K562 (cell line): ENCODE measurements at regions not wholly inside any gene's neighbourhood (a gene's known extent, or its start where the extent isn't known, plus 50 kb on each side); places are given as distances from the start of the nearest gene placed in this dataset.
A peak's percentile ranks its signal among the peaks of the same experiment; 100 is the strongest.

Experiments used
- ATAC-seq: fragments of 200-7000 bp; cut with Tn5 transposase; 3 replicates; pipeline ENCODE4 v1.9.1; 2020; ENCODE audit warnings: moderate library complexity
- BruUV-seq: library from RNA; stranded (reverse); fragments of 400-500 nt; replicated peaks from 2 replicates; lab custom pipeline; 2021; lab: Mats Ljungman, UMichigan
- CTCF ChIA-PET: fragments of 300-600 bp; formaldehyde crosslinking; extraction: SDS; loops from one replicate; lab custom pipeline; 2021; ENCODE audit warnings: low intra/inter-chr PET ratio; lab: Yijun Ruan, JAX
- POLR2A ChIA-PET: fragments of 300-600, 350-650 bp; sonication (Branson Sonifier 250); formaldehyde crosslinking; extraction: SDS; loops from one replicate; lab custom pipeline; 2021; ENCODE audit warnings: antibody characterized with exemption, inconsistent platforms; lab: Yijun Ruan, JAX
- DNase-seq, 4 experiments: peaks; one replicate each; pipeline versions ENCODE4 v3.0.0 to v3.0.0-alpha.2; 2011 to 2018; ENCODE audit warnings: low spot score in 3 of 4, mixed read lengths in 3 of 4; ENCODE audit errors: extremely low read depth in 1 of 4
- FAIRE-seq: peaks from 2 replicates; lab custom pipeline; 2011; peaks lifted over from hg19 to GRCh38; lab: Jason Lieb, UNC
- H2AFZ ChIP-seq: 2 replicates; pipeline ENCODE4 v1.6.0; 2011; ENCODE audit warnings: low read depth, low read length, control low read depth, inconsistent platforms
- H3K27ac ChIP-seq: fragments of 200-600 bp; 3 replicates; pipeline ENCODE4 v1.8.0; 2011; ENCODE audit warnings: low read depth, mild to moderate bottlenecking, control low read depth, inconsistent platforms, low read length, moderate library complexity, mixed read lengths; ENCODE audit errors: extremely low read depth
- H3K27me3 ChIP-seq, 2 experiments: fragments of 300-600 bp in 1 of 2; 2 replicates in 1 of 2; 3 replicates in 1 of 2; pipeline versions ENCODE4 v1.6.0 to v1.8.0; 2011; ENCODE audit warnings: inconsistent platforms in 2 of 2, low read length in 2 of 2, mild to moderate bottlenecking in 1 of 2, mixed read lengths in 1 of 2, moderate library complexity in 1 of 2; ENCODE audit not compliant: control insufficient read depth in 2 of 2, insufficient read depth in 2 of 2
- H3K36me3 ChIP-seq: fragments of 300-600 bp; 3 replicates; pipeline ENCODE4 v1.8.0; 2011; ENCODE audit warnings: mild to moderate bottlenecking, low read length, inconsistent platforms; ENCODE audit not compliant: control insufficient read depth, insufficient read depth
- H3K4me1 ChIP-seq, 2 experiments: fragments of 200-600 bp in 1 of 2; replicated peaks in 1 of 2; 2 replicates in 1 of 2; 3 replicates in 1 of 2; pipeline versions ENCODE4 v1.5.1 to v1.8.0; 2011; ENCODE audit warnings: inconsistent platforms in 2 of 2, low read length in 2 of 2, mild to moderate bottlenecking in 1 of 2, mixed read lengths in 1 of 2, moderate library complexity in 1 of 2; ENCODE audit not compliant: control insufficient read depth in 2 of 2, insufficient read depth in 2 of 2
- H3K4me2 ChIP-seq: 2 replicates; pipeline ENCODE4 v1.6.1; 2011; ENCODE audit warnings: low read length, control low read depth, inconsistent platforms, mixed read lengths; ENCODE audit not compliant: insufficient read depth
- H3K4me3 ChIP-seq: fragments of 200-600 bp; sonication (generic), shearing (Covaris generic); 2 replicates; pipeline ENCODE4 v1.5.1; 2016; ENCODE audit warnings: control low read depth, inconsistent platforms
- H3K79me2 ChIP-seq: fragments of 200-600 bp; 3 replicates; pipeline ENCODE4 v1.8.0; 2011; ENCODE audit warnings: low read length, inconsistent platforms; ENCODE audit not compliant: control insufficient read depth, insufficient read depth
- H3K9ac ChIP-seq, 2 experiments: 2 replicates each; pipeline versions ENCODE4 v1.6.0 to v1.6.1; 2011; ENCODE audit warnings: low read depth in 2 of 2, low read length in 2 of 2, control low read depth in 1 of 2, inconsistent platforms in 1 of 2, mild to moderate bottlenecking in 1 of 2, mixed read lengths in 1 of 2; ENCODE audit not compliant: insufficient read depth in 1 of 2
- H3K9me1 ChIP-seq: one replicate; pipeline ENCODE4 v1.6.0; 2011; ENCODE audit warnings: inconsistent platforms, mild to moderate bottlenecking, low read length, moderate library complexity; ENCODE audit not compliant: control insufficient read depth, insufficient read depth
- H3K9me3 ChIP-seq: replicated peaks from 2 replicates; pipeline ENCODE4 v1.5.1; 2011; ENCODE audit warnings: low read depth, low read length, inconsistent platforms; ENCODE audit not compliant: control insufficient read depth, insufficient read depth
- H4K20me1 ChIP-seq: replicated peaks from 2 replicates; pipeline ENCODE4 v1.6.1; 2011; ENCODE audit warnings: low read length, inconsistent platforms, mixed read lengths; ENCODE audit not compliant: control insufficient read depth, insufficient read depth
- FIP1L1 ChIP-seq: fragments of 200-400 bp; formaldehyde crosslinking; IDR thresholded peaks from 2 replicates; pipeline ENCODE4 v1.6.1; 2018; ENCODE audit warnings: mild to moderate bottlenecking, low read depth, low read length; ENCODE audit not compliant: poor library complexity, severe bottlenecking
- GABPA ChIP-seq: fragments of 200-800 bp; sonication (Bioruptor generic); conservative IDR thresholded peaks from 2 replicates; pipeline ENCODE4 v1.6.1; 2016; ENCODE audit warnings: low read depth, missing genetic modification characterization, missing compliant biosample characterization
- HIVEP1 ChIP-seq: fragments of 250-450 bp; sonication (Bioruptor Pico); IDR thresholded peaks from 2 replicates; pipeline ENCODE4 v1.4.0; 2020; ENCODE audit warnings: mild to moderate bottlenecking
- WGBS: fragments of 100-300 bp; shearing (Covaris generic); methylation state at CpG from one replicate; pipeline ENCODE4 v1.1.6; 2016; ENCODE audit warnings: low coverage, mixed read lengths; ENCODE audit not compliant: insufficient coverage; ENCODE audit errors: missing lambda C conversion rate; 5-methylcytosine and 5-hydroxymethylcytosine counted together
- in situ Hi-C: fragments of 300-500 bp; cut with MboI; formaldehyde crosslinking; loops from 4 replicates; pipeline ENCODE4 v1.15.0; 2018; ENCODE audit warnings: inconsistent platforms, mixed read lengths
- intact Hi-C: fragments of 100-400 bp; cut with micrococcal nuclease; formaldehyde crosslinking; loops from 2 replicates; pipeline ENCODE4 v1.14.2; 2022
- TF ChIP-seq, protein P1 (sequence below), 2 experiments: IDR thresholded peaks; 2 replicates each; pipeline ENCODE4 v1.6.1; 2011; ENCODE audit warnings: borderline replicate concordance in 1 of 2, control low read depth in 1 of 2, low read depth in 1 of 2, low read length in 1 of 2, mild to moderate bottlenecking in 1 of 2, mixed read lengths in 1 of 2, moderate library complexity in 1 of 2; ENCODE audit not compliant: insufficient read depth in 1 of 2, insufficient read length in 1 of 2, poor library complexity in 1 of 2, severe bottlenecking in 1 of 2; ENCODE audit errors: extremely low read depth in 1 of 2

DNA sequence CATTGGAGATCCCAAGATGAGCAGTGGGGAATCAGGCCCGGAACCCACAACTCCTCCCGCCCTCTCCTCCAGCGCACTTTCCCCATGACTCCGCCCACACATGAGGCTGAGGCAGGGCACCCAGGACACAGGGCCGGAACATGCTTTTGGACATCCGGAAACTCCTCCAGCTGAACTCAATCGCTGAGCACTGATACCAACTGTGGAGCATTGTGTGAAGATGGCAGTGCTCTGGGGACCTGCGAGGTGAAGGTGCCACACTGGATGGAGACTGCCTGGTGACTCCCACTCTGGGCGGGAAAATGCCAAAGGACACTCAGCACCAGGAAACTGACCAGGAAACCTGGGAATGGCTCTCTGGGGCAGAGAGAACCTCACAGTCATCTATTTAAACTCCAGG is 189.1 kb downstream of the FAM43A start:
- Histone ChIP-seq H3K27me3 (peaks cover 29 to 76% of the 10 kb centered on the region in 2 experiments), H3K9me1 (no peaks in the 10 kb centered on the region), H3K36me3 (no peaks in the 10 kb centered on the region)
- intact Hi-C loops = no loop called here
- FAIRE-seq (no peak), ATAC-seq (no peak; the same call in 2 of the 3 replicates)
- TF ChIP-seq FIP1L1 = no peak
- no peak for TF ChIP-seq HIVEP1 (CRISPR knock-in tag)
- TF ChIP-seq, all 486 proteins: peak for 0
- H3K4me3 ChIP-seq = no peak overlapping the region
- H3K79me2 ChIP-seq = no peaks in the 10 kb centered on the region
- no peak overlapping the region for H3K27ac ChIP-seq
- ChIA-PET CTCF (no interaction called here), POLR2A (interaction anchor here (1.0 kb wide), 1 partner anchor 9 kb away, joined by 3 read pairs; no protein-coding TSS in a partner anchor)
- BruUV-seq = no TSS peak
- no peak overlapping the region for H3K9ac ChIP-seq
- WGBS = 0% methylated on average over 9 of the region's 9 CpGs
- no peaks in the 10 kb centered on the region for H3K4me1 ChIP-seq
- 0 out of 2 replicates have a peak, but pooled peaks cover 2% of the 10 kb centered on the region for H4K20me1 ChIP-seq
- H3K4me2 ChIP-seq = no peak overlapping the region
- no peaks in the 10 kb centered on the region for H3K9me3 ChIP-seq
- in situ Hi-C loops = no loop called here
- DNase-seq = no peak
- no peak overlapping the region for H2AFZ ChIP-seq

DNA sequence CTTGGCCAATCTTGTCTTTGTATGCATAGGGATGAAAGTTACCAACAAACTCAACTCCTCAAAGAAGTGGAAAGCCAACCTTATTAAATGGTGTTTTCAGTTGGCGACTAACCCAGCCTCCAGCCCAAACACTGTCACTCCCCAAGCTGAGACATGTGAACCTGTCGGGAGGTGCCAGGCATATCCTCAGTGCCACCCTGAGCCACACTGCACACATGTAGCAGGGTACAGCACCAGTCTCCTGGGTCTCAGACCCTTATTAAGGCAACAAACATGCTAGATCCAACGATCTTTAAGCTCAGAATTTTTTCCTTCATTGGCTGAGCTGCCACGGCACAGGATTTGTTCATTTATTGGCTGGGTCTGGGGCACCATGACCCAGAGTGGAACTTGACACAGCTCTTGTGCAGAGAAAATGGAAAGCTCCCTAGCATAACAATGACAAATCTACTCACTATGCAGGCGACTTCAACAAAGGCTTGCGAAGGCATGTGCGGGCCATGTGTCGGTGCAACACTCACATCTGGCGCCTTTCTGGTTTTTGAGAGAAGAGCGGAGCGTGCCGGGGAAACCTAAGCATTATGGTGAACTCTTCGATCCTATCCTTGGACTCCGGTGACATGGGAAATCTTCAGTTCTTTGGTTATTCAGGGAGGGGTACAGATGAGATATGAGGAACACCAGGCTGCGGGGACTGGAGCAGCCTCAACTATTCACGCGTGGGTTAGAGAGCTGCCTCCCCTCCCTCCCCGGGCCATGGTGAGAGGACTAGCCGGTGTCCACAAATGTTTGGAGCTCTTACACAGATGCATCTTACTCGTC is 190.1 kb downstream of the FAM43A start:
- FAIRE-seq = no peak

More for the DNA sequence above, 190.1 kb downstream of the FAM43A start:
- Histone ChIP-seq H3K36me3 (no peaks in the 10 kb centered on the region), H3K4me1 (no peaks in the 10 kb centered on the region), H2AFZ (no peak overlapping the region), H3K9ac (no peak overlapping the region), H3K79me2 (no peaks in the 10 kb centered on the region), H3K27me3 (peaks cover 29 to 73% of the 10 kb centered on the region in 2 experiments), H3K27ac (no peak overlapping the region), H3K4me3 (no peak overlapping the region), H3K4me2 (no peak overlapping the region), H3K9me3 (no peaks in the 10 kb centered on the region), H3K9me1 (no peaks in the 10 kb centered on the region), H4K20me1 (0 out of 2 replicates have a peak, but pooled peaks cover 2% of the 10 kb centered on the region)
- no peak for DNase-seq
- no TSS peak for BruUV-seq
- CTCF ChIA-PET = no interaction called here
- TF ChIP-seq, protein P1, sequence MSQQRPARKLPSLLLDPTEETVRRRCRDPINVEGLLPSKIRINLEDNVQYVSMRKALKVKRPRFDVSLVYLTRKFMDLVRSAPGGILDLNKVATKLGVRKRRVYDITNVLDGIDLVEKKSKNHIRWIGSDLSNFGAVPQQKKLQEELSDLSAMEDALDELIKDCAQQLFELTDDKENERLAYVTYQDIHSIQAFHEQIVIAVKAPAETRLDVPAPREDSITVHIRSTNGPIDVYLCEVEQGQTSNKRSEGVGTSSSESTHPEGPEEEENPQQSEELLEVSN (IDR thresholded peaks at IDR 0.05; ENCODE audit: borderline replicate concordance in 1 of 2, extremely low read depth in 1 of 2, insufficient read depth in 1 of 2, insufficient read length in 1 of 2, low read depth in 1 of 2, low read length in 1 of 2, poor library complexity in 1 of 2, severe bottlenecking in 1 of 2) = peak in 1 of 2 experiments; percentile 43
- TF ChIP-seq GABPA (tag) = no peak
- no peak for ATAC-seq
- 15% methylated on average over 19 of the region's 20 CpGs for WGBS
- POLR2A ChIA-PET = interaction anchor here (0.5 to 0.9 kb wide), 3 partner anchors 11 to 166 kb away, joined by 3 read pairs; no protein-coding TSS in a partner anchor
- intact Hi-C loops (no loop called here), in situ Hi-C loops (no loop called here)
